ENCODE measurements at regions not wholly inside any gene's neighbourhood (a gene's known extent, or its start where the extent isn't known, plus 50 kb on each side); places are given as distances from the start of the nearest gene placed in this dataset.

GRCh38 chr15:58235961-58236360 lies 97.8 kb downstream of the AQP9 start:
- DNase-seq: no peak

DNA sequence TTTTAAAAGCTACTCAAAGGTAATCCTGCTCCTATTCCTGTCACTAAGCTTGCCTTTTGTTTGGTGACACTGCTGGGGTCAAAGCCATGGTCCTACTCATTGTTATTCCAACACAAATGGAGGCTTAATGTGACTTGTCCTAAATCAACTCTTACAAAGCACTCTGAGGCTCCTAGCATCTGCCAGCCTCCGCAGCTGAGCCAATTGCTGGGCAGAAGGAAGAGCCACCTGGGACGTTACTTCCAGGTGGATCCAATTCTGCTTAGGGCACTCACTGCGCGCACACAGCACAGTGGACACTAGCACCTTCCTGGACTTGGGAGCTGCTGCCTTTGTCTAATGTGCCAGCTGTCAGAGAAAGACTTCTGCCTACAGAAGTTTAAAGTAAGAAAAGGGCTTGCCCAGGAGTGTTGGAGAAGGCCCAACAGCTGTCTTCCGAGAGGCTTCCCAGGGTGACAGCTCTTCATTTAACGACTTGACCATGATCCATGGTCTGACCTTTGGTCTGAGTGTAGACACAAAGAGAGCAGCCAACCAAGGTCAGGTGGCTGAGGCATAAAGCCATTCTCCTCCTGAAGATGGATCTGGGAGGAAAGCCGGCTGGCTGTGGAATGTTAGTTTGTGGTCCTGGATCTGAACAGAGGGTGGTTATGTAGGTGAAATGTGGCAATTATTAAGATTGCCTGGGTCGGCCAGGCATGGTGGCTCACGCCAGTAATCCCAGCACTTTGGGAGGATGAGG lies 102.2 kb downstream of the AQP9 start:
- DNase-seq: no peak

- DNase-seq: no peak
Measured at GRCh38 chr15:58241872-58242271, 103.7 kb downstream of the AQP9 start.

- no peak for DNase-seq
Measured at GRCh38 chr15:58243070-58243469, 104.9 kb downstream of the AQP9 start.

GRCh38 chr15:58244536-58244935 lies 106.4 kb downstream of the AQP9 start:
- DNase-seq: no peak

DNA sequence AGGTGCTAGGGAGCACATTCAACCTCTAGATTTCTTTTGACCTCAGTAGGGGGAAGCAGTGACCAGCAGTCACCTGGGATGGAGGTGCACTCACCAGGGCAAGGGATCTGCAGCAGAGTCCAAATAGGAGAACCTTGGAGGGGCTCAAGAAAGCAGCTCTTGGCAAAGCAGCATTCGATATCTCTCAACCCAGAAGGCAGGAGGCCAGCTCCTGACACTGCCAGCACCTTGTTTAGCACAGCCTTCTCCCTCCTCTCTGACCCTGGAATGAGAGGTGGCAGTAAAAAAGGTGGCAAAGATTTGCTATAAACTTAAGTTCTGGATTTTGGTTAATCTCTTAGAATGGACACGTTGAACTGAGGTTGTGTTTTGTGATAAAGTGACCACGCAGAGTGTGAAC lies 107.9 kb downstream of the AQP9 start:
- no peak for DNase-seq

DNA sequence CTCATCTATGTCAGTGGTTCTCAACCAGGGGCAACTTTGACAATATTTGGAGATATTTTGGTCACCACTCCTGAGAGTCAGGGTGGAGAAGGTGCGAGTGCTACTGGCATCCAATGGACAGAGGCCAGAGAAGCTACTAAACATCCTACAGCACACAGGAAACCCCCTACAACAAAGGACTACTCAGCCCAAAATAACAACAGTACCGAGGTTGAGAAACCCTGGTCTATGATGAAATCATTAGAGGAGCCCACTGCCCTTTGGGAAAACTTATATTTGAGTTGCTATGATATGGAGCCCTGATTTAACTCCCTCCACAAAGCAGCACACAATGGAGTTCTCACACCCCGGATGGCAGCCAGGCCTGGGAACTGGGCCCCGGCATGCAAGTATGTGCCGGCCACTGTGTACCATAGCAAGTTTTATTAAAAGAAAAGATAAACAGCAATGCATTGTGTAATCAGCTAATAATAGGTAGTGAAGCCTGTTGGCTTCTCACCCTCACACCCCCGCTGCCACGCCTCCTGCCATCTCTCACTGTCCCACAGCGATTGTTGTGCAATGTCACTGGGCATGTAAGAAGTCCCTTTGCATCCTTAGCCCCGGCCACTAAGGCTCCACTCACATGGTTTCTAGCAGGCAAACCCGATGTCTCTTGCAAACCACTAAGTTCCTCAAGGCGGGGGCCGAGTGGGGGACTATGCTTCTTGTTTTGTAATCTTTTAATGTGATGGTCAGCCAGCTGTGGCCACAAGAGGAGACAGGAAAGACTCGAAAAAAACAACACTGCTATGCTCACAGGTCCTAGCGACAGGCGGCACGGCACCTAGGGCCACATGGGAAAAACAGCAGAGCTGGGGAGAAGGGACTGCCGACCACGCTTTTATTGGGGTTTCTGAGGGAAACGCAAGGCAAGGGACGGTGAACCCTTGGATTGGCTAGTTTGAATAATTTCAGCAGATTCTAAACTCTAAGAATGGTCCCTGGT lies 110.0 kb downstream of the AQP9 start:
- DNase-seq: peak; percentile 82

DNA sequence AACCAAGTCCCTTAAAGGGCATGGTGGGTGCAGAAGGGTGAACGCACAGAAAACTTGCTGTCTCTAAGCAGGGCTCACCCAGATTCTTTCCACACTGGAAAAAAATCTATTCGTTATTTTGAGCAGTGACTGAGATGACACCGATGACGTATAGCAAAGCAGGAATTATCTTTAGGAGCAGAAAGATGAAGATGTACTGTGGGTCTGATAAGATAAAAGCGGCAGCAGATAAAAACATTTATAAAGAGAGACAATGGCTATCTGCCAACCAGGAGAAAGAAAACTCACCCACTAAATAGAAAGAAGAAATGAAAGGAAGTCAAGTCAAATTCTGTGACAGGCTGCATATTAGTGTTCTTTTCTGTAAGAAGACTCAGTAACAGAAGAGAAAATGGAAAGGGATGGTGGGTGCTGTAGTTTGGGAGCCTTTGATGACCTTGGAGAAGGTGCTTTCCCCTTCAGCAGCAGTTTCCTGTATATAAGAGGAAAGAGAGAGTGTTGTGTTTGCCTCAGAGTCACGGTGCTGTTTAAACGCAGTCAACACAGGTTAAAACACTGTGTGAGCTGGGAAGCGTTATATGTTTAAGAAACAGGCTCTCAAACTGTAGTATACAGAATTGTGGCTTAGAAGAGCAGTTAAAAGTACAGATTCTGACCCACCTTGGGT lies 111.6 kb downstream of the AQP9 start:
- no peak for DNase-seq

DNA sequence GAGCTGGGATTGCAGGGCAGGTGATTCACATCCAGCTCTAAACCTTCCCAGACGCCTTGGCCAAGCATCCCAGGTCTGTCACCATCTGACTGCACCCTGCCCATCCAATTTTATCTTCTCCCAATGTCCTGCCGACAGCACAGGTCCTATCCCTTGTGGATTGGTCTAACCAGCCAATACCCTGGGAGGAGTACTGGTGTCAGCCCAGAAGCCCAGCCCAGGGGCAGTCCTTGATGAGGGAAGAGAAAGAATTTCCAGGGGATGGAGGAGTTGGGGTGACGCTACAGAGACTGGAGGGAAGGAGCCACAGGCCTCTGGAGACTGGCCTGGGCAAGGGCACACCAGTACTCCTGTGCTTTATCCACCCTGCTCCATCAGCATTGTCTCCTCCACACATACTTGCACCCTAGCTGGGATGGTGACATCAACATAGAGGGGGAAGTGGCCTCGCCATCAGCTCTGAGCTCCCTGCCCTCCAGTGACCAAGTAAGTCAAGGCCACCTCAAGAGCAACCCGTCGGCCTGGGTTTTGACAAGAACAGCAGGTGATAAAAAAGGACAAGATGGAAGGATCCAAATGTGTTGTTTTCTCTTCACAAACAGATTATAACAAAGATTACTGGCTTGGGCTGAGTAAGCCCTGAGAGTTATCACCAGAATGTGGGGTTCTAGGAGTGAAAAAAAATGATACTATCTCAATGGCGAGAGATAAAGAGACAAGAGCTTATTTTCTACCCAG lies 114.6 kb downstream of the AQP9 start:
- DNase-seq: no peak

DNA sequence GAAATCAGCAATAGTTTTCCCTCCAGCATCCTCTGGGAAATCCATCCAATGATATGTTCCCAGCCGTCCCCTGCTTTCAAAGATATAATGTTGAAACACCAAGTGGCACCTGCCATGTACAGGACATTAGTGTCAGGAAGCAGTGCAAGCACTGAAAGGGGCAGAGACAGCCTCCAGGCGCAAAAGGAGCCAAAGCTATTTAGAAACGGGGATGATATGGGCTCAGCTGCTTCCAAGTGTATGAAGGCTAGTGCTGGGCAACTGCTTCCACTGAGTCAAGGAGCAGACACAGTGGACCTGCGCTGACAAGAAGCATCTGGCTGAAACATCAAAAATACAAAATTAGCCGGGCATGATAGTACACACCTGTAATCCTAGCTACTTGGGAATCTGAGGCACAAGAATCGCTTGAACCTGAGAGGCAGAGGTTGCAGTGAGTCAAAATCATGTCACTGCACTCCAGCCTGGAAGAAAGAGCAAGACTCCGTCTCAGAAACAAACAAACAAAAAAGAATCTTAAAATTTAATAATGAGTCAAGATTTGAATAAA lies 119.7 kb downstream of the AQP9 start:
- DNase-seq: no peak

DNA sequence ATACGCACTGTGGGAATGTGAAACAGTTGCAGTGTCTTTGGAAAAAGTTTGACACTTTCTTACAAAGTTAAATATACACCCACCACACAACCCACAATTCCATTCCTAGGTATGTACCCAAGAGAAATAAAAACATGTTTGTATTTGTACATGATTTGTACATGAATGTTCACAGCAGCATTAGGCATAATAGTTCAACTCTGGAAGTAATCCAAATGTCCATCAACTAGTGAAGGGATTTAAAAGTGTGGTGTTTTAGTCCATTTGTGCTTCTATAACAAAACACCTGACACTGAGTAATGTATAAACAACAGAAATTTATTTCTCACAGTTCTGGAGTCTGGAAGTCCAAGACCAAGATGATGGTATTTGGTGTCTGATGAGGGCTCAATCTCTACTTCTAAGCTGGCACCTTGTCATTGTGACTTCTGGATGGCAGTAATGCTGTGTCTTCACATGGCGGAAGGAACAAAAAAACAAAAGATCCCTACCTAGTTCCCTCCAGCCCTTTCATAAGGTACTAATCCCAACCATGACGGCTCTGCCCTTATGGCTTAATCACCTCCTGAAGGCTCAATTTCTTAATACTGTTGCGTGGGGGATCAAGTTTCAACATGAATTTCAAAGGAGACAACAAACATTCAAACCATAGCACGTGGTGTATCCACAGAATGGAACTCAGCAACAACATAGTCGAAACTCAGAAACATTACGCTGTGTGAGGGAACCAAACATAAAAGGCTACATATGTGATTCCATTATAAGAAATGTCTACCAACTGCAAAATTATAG lies 120.5 kb downstream of the AQP9 start:
- no peak for DNase-seq

- no peak for DNase-seq
Measured at GRCh38 chr15:58260205-58260724, 122.1 kb downstream of the AQP9 start.

DNA sequence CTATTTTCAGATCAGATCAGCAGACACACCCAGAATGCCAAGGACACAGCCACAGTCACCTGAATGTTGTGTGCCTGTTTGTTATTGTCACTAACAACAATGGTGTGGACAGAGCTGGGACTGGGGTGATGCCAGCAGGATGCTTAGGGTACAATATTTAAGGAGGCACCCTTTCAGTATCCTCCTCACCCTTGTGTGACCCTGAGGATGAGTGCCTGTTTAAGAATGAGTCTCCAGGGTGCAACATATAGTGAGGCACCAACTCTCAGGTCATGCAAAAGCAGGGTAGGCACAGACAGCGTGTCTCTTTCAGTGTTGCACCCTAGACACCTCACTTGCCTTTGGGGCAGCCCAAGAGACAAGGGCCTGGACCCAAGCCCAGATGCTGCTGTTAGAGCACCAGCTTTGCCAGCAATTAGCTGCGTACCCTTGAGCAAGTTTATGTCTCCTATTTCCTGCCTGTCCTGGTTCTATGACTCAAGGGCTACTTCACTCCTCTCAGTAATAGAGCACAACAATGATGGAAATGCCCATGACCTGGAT lies 122.6 kb downstream of the AQP9 start:
- DNase-seq: no peak

DNA sequence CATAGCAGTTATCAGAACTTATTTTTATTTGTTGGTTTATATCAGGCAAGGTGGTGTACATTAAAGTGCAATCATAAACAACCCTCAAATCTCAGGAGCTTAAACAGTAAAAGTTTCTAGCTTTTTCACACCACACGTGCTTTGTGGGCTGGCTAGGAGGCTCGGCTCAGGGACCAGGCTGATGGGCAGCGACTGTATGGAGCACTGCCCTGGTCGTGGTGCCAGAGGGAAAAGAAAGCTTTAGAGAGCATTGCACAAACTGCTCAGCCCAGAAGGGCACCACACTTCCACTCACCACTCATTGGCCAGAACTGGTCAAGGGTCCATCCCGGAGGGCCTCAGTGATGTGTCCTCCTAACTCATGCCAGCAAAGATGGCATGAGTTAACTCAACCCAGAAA lies 123.2 kb downstream of the AQP9 start:
- DNase-seq: no peak

DNA sequence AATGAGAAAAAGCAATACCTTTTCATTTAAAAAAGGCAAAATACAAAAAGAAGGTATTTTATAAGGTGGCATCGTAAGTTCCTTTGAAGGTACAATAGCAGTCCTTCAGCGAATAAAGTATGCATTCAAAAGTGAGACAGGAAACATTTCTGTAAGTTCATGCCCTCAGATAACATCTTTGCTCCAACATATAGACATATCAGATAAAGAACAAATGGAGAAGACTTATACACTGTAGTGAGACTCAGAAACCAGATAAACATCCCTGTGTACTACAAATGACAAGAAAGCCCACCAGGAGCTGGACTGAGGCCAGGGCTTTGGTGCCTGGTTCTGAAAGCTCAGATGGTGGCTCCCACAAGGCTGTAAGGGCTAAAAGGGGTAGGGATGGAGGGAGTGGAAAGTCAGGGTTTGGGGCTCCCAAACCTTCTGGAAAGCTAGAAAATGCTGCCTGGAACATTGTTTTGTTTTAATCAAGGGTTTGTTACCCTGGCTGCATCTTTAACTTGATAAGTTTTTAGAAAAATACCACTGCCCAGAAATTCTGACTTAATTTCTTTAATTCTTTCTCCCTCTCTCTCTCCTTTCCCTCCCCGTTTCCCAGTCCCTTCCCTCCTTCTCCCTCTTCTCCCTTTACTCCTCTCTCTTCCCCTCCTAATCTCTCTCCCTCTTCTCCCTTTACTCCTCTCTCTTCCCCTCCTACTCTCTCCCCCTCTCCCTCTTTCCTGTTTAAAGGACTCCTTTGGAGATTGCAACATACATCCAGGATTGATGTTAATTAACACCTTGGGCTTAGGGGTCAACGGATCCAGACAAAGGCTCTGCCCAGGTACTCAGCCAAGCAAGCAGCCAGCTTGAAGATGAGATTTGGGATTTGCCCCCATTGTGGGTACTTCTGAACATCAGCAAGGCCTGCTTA lies 126.1 kb downstream of the AQP9 start:
- no peak for DNase-seq

GRCh38 chr15:58267051-58267450 lies 128.9 kb downstream of the AQP9 start:
- DNase-seq: no peak

- DNase-seq: no peak
Measured at GRCh38 chr15:58268746-58269267, 130.6 kb downstream of the AQP9 start.

DNA sequence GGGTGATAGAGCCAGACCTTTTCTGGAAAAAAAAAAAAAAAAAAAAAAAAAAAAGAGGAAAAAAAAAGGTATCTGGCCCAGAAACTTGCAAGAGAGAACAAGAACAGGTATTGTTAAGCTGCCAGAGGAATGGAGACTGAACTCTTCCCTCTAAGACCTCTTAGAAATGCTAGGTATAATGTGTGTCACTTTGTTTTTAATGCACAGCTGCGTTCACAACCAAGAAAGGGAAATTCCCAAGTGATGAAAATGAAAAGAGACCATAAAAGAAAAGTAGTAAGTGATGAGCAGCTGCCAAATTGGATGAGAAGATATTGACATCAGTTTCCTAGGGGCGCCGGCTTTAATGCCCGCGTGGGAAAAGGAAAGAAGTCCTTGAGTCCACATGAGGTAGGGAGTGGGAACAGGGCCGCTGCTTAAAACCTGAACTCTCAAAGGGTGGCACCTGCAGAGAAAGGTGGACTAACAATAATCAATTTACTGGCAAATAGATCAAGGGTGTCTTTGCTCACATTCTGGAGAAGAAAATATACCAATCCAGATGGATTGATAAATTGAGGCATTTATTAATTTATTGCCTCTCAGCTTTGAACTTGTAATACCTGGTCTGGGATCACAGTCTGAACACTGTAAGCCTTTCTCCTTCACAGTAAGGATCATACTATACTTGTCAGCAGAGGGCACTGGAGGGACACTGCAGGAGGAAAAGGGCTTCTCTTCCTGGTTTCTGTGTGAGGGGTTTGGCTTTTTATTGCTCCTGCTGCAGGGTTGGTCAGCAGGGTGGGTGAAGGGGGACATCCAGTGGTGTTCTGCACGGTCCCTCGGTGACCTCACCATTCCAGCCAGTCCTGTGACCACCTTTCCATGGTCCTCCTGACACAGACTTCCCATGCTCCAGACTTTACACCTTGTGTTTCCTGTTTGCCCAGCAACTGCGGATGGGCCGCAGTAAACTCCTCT lies 131.6 kb downstream of the AQP9 start:
- peak; percentile 25 for DNase-seq
